PFSK-1 (cell line): ENCODE measurements at regions not wholly inside any gene's neighbourhood (a gene's known extent, or its start where the extent isn't known, plus 50 kb on each side); places are given as distances from the start of the nearest gene placed in this dataset.

Source experiments
- POLR2AphosphoS5 ChIP-seq: IDR thresholded peaks from 2 replicates; pipeline ENCODE4 v1.6.1; 2012; ENCODE audit warnings: low read depth, mild to moderate bottlenecking, control low read depth, low read length, moderate library complexity
- REST ChIP-seq, 2 experiments: IDR thresholded peaks; 2 replicates each; pipeline versions ENCODE4 v1.6.1 to v1.8.0; 2011 to 2012; ENCODE audit warnings: low read depth in 2 of 2, low read length in 2 of 2, control low read depth in 1 of 2, inconsistent platforms in 1 of 2, mild to moderate bottlenecking in 1 of 2, moderate library complexity in 1 of 2; ENCODE audit not compliant: insufficient read depth in 1 of 2
- SIN3A ChIP-seq: IDR thresholded peaks from 2 replicates; pipeline ENCODE4 v1.6.1; 2012; ENCODE audit warnings: mild to moderate bottlenecking, low read length, moderate library complexity, borderline replicate concordance; ENCODE audit not compliant: insufficient read depth
- TAF1 ChIP-seq: IDR thresholded peaks from 2 replicates; pipeline ENCODE4 v1.6.1; 2012; ENCODE audit warnings: low read length, control low read depth, borderline replicate concordance; ENCODE audit not compliant: insufficient read depth

DNA sequence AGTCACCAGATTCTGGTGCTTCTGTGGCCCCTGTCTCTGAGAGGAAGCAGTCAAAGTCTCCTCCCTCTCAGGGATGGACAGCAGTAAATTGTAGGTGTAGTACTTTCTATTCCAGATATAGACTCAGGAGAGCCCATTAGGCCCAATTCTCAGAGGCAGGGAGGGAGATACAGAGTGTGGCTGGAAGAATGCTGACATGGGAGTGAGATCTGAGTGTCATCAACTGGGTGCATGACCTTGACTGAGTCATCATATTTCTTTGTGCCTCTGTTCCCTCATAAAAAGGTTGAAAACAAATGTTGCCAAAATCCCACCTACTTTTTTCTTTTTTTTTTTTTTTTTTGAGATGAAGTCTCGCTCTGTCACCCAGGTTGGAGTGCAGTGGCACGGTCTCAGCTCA lies 506.1 kb downstream of the BCL11A start:
- TF ChIP-seq REST (IDR thresholded peaks at IDR 0.05; ENCODE audit: insufficient read depth in 1 of 2, low read depth in 2 of 2, low read length in 2 of 2) (no peak), TAF1 (no peak), POLR2AphosphoS5 (no peak), SIN3A (no peak)
